HEK293 (cell line): ENCODE measurements at regions not wholly inside any gene's neighbourhood (a gene's known extent, or its start where the extent isn't known, plus 50 kb on each side); places are given as distances from the start of the nearest gene placed in this dataset.

ENCODE experiments used
- CTCF ChIP-seq: fragments of 450-650 bp; formaldehyde crosslinking; IDR thresholded peaks from 2 replicates; pipeline ENCODE4 v1.5.1; 2016; ENCODE audit warnings: missing biosample characterization, missing genetic modification characterization
- ZNF175 ChIP-seq: fragments of 450-650 bp; formaldehyde crosslinking; IDR thresholded peaks from 2 replicates; pipeline ENCODE4 v1.5.1; 2016; ENCODE audit warnings: missing biosample characterization, missing genetic modification characterization
- ZNF580 ChIP-seq: fragments of 450-650 bp; formaldehyde crosslinking; IDR thresholded peaks from 2 replicates; pipeline ENCODE4 v1.5.1; 2016; ENCODE audit warnings: missing biosample characterization, missing genetic modification characterization
- ZNF658 ChIP-seq: fragments of 450-650 bp; formaldehyde crosslinking; IDR thresholded peaks from 2 replicates; pipeline ENCODE4; 2016; ENCODE audit warnings: missing biosample characterization, missing genetic modification characterization

GRCh38 chr3:83076041-83076440 is 1314.6 kb upstream of the GBE1 start:
- no peak for TF ChIP-seq ZNF580
- no peak for TF ChIP-seq CTCF
- TF ChIP-seq ZNF658 (tag by site-specific recombination) = no peak
- no peak for TF ChIP-seq ZNF175
